GM12878 (cell line): ENCODE measurements at regions not wholly inside any gene's neighbourhood (a gene's known extent, or its start where the extent isn't known, plus 50 kb on each side); places are given as distances from the start of the nearest gene placed in this dataset.

Source experiments
- CUX1 ChIP-seq: IDR thresholded peaks from 2 replicates; pipeline ENCODE4 v1.6.1; 2012; ENCODE audit warnings: improper control_type of control experiment, low read depth, low read length; ENCODE audit not compliant: insufficient replicate concordance
- TCF12 ChIP-seq: IDR thresholded peaks from 2 replicates; pipeline ENCODE4 v1.6.1; 2011; ENCODE audit warnings: low read depth, mild to moderate bottlenecking, low read length

- TF ChIP-seq CUX1 (no peak), TCF12 (no peak)
These were observed 51.2 kb upstream of the RALGAPA2 start (continued) for GRCh38 chr20:20763650-20764049.
